ENCODE measurements at regions not wholly inside any gene's neighbourhood (a gene's known extent, or its start where the extent isn't known, plus 50 kb on each side); places are given as distances from the start of the nearest gene placed in this dataset.
A peak's percentile ranks its signal among the peaks of the same experiment; 100 is the strongest.

DNA sequence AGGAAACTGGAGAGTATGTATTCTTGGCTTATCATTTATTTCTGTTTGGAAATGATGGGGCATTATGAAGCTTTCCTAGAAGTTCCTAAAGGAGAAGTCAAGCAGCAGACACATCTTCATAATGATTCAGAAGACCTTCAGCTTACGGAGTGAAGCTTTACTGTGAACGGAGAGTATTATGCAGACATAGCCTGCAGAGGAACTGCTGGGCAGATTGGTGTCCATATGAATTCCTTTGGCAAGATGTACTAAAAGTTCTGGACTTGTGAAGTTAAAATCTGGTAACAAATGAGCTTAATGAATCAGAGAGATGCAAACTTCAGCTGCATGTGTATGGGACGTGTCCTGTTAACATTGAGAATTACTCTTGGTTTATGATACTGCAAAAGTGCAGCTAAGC lies 60.1 kb downstream of the NABP1 start:
- no peak for DNase-seq

GRCh38 chr2:191738667-191739066 lies 60.7 kb downstream of the NABP1 start:
- no peak for DNase-seq

DNA sequence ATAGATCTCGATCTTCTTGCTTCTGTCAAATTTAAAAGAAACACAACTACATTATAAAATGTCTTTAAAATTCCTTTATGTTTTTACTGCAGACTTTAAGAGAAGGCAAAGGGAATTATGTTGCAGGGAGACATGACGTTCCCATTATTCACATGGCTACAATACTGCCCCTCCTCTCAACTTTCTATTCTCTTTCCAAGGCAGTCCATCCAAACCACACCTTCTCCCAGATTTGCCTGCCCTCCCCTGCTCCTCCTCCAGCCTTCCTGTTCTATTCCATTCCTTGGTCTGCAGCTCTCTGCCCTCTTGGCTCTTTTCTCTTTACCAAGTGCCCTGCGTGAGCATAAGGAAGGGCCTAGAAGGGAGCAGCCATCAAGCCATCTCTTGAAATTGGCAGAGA lies 61.3 kb downstream of the NABP1 start:
- no peak for DNase-seq

GRCh38 chr2:191740016-191740419 lies 62.1 kb downstream of the NABP1 start:
- peak in 1 of 4 experiments; percentile 4 for DNase-seq

GRCh38 chr2:191740759-191741158 lies 62.8 kb downstream of the NABP1 start:
- no peak for DNase-seq

- DNase-seq = no peak
Measured at GRCh38 chr2:191746346-191747169, 68.6 kb downstream of the NABP1 start.

DNA sequence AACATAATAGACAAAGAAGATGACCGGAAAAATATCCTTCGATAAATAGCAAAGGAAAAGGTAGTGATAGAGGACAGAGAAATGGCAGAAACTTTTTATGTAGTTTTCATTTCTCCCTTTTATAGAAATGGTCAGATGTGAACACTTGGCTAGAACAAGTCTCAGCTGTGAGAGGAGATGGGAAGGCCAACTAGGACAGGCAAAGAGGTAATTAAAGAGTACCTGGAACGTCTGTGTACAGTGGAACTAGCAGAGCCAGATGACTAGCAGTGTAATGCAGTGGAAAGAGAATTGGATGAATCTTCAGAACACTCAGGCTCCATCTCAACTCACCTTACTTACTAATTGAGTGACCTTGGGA lies 69.2 kb downstream of the NABP1 start:
- DNase-seq = no peak

GRCh38 chr2:191748059-191748461 lies 70.1 kb downstream of the NABP1 start:
- no peak for DNase-seq

- DNase-seq = no peak
Measured at GRCh38 chr2:191748528-191749180, 70.7 kb downstream of the NABP1 start.

GRCh38 chr2:191749181-191749540 lies 71.2 kb downstream of the NABP1 start:
- no peak for DNase-seq

DNA sequence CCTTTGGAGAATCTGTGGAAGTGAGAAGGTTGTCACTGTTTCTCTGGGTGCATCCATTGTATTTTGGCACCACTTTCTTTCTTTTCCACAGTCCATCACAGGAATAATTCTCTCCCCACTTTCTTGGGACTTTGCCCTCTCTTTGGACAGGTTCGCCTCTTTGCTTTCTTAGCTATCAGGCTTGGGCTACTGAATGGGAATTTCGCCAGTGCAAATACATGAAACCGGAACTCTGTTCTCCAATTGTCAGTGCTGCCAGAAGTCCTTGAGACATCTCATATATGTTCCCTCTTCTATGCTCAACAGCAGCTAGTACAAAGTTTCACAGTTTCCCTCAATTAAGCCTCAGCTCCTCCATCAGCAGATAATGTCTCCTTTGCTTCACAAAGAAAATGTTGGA lies 76.2 kb downstream of the NABP1 start:
- no peak for DNase-seq

DNA sequence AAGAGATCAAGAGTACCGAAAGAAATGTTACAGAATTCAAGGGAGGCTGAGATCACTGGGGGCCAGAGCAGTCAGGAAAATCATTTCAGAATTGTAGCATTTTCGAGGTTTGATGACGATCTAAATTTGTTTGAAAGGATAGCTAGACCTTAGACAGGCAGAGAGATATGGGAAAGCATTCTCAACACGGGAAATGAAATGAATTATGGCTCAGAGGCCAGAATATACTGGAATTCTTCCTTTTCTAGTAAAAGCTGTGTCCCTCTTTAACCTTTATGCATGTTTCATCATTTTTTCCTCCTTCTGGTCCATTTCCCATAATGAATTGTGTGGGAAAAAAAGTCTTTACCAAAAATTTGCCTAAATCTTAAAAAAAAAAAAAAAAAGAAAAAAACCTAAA lies 78.8 kb downstream of the NABP1 start:
- DNase-seq = no peak

DNA sequence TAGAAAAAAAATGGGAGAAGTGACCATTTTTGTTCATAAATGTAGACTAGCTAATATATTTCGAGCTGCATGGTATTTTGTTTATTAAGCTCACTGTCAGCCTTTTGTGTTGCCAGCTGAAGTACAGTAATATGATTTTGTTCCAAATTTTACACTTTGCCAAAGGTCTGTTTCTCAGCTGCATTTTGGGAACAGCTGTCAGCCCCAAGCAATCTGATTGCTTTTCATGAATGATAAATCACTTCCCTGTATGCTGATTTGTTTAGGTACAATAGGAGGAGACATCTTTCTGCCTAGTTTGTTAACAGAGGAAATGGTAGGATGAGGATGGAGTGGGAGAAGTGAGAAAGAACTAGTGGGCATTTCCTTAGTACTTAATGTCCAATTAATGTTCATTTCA lies 79.3 kb downstream of the NABP1 start:
- peak in 2 of 4 experiments; percentile 15 to 19 for DNase-seq

DNA sequence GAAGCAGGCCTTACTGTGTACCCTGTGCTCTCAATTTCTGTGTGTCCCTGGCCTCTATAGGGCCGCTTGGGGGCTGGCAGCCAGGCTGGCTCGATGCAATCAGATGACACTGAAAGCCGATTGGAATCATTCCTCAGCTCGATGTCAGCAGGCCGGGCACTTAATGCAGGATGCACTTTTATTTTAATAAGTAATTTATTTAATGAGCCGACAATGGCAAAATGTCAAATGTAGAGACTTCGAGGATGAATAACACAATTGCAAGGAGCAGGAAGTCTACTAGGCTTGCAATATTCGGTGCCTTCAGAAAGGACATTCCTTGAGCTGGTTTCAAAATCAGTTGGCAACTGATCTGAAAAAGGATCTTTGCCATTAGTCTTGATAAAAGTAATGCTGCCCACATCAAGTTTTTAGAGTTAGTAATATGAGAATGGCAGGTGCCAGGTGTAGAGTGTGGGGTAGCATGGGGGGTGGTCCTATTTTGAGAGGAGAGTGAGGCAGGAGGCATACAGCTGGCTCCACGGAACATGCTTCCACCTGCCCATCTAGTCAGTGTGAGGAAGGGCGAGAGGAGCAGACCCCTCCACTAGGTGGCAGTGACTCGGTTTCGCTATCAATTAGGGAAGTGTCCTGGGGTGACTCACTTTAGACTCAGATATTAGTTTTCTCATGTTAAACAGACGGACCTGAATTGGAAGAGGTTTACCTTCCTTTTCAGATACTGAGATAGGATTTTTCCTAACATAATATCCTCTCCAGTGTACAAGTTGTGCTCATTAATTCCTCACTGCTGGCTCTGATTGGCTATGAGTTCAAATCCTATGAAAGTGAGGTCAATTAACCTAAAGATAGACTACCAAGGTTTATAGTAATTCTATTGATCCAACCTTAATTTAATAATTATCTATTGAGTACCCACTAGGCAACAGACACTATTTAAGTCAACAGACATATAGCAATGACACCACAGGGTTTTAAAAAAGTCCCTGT lies 80.9 kb downstream of the NABP1 start:
- DNase-seq = peak; percentile 67 to 85 (median 82)

GRCh38 chr2:191759680-191760079 lies 81.7 kb downstream of the NABP1 start:
- no peak for DNase-seq

DNA sequence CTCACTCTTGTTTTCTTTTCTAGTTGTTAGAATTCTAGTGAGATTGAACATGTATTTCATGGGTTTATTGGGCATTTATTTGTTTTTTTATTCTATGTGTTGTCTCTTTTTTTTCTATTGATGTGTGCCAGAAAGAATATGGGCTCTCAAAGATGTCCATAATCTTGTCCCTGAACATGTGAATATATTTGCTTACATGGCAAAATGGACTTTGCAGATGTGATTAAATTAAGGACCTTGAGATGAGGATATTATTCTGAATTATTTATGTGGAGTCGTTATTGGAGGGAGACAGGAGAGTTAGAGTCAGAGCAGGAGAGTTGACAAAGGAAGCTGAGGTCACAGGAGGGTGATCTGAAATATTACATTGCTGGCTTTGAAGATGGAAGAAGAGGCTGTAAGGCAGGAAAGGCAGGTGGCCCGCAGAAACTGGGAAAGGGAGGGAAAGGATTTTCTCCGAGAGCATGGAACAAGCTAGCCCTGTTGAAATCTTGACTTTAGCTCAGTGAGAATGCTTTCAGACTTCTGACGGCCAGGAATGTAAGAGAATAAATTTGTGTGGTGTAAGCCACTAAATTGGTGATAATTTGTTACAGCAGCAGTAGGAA lies 82.8 kb downstream of the NABP1 start:
- DNase-seq = no peak

DNA sequence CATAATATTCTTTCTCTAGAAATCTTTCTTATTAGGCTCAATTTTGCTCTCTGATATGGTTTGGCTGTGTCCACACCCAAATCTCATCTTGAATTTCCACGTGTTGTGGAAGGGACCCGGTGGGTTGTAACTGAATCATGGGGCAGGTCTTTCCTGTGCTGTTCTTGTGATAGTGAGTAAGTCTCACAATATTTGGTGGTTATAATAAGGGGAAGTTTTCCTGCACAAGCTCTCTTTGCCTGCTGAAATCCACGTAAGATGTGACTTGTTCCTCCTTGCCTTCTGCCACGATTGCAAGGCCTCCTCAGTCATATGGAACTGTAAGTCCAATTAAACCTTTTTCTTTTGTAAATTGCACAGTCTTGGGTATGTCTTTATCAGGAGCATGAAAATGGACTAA lies 73.8 kb downstream of the CAVIN2 start:
- peak; percentile 9 to 49 (median 38) for DNase-seq

- DNase-seq = no peak
Measured at GRCh38 chr2:191777351-191777750, 69.5 kb downstream of the CAVIN2 start.

- DNase-seq = no peak
Measured at GRCh38 chr2:191778041-191778440, 68.8 kb downstream of the CAVIN2 start.

DNA sequence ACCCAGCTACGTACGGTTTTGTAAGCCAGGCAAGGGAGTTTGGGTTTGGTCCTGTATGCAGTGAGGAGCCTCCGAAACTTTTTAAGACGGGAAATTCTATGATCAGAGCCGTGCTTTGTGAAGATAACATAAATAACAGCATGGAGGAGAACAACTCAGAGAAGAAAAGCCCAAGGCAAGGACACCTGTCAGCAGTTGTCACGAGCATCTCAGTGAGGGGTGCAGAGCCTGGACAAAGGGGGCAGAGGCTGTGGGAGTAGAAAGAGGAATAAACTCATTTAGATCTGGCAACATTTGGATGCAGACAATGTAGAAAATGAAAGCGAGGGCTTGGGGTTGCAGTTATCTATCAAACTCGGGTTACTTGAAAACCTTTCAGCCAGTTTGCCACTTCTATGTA lies 64.5 kb downstream of the CAVIN2 start:
- DNase-seq = no peak

DNA sequence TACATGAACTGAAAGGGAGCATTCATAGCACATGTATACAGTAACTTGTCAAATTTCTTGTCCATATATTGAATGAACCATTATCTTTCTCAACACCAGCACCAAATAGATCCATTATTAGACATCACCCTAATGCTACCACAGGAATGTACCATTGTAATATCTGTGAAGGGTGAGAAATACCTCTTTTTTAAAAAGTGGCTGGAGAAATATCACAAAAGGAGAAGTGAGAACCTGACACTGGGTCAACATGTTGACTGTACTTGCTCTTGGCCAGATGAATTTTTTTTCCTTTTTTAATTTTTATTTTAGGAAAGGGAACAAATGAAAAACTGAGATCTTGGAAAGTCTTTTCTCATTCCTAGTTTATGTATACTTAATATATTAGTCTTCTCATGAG lies 63.5 kb downstream of the CAVIN2 start:
- DNase-seq = peak in 2 of 4 experiments; percentile 20 to 21

Data from suppressor macrophage (primary cell).